Stimulated activated CD4-positive, alpha-beta T cell treated with anti-CD3 and anti-CD28 coated beads, Interleukin-1b, Interleukin-23, amount 100 ng/mL, for 48 hours (primary cell): ENCODE measurements at regions not wholly inside any gene's neighbourhood (a gene's known extent, or its start where the extent isn't known, plus 50 kb on each side); places are given as distances from the start of the nearest gene placed in this dataset.

ENCODE experiments used
- DNase-seq: peaks from one replicate; pipeline ENCODE4 v3.0.0-alpha.2; 2020

DNA sequence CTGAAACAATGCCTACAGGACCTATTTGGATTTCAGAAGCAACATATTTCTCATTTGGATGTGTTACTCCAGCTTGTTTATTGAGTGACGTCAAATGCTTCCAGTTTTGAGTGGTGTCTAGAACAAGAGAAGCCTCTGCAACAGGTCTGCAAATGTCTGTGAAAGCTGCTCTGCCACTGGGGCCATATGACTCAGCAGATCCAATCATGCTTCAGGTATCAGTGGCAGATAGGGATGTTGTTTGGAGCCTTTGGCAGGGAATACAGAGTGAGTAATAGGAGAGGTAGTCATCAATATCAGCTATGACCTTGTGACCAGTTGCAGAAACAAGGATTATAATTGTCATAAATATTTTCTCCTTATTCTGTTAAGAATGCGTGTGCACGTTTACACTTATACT is 141.1 kb upstream of the ZXDA start:
- DNase-seq = no peak

DNA sequence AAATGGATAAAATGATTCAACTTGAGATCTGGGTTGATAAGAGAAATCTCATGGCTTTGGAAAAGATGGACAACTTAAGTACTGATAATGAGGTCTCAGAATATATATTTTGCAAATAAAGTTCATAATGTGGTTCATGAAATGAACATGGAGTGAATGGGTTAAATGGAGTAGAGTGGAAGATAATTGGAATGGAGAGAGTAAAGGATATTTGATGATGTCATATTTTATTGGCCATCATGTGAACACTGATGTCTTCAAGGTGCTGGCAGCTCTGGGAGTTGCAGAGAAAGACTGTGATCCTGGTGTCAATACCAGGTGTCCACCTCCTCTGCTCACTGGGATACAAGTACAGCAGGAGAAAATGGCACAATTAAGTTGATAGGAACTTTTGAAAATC is 133.9 kb upstream of the ZXDA start:
- DNase-seq = no peak

DNA sequence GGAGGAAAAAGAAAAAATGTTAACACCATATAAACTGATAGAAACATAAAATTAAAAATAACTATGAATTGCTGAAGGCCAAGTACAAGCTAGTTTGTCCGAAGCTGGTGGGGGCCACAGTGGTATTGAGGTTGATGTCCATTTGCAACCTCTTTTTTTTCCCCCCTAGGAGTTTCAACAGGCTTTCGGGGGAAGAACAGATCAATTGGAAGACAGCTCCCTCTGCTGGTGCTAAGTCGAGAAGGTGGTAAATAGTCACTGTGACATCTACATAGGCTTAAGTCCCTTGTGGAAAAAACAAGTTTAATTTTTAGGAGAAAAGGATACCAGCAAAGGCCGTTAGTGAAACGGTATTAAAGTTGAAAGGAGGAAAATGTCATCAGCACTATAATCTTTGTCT is 115.7 kb upstream of the ZXDA start:
- peak; percentile 2 for DNase-seq

DNA sequence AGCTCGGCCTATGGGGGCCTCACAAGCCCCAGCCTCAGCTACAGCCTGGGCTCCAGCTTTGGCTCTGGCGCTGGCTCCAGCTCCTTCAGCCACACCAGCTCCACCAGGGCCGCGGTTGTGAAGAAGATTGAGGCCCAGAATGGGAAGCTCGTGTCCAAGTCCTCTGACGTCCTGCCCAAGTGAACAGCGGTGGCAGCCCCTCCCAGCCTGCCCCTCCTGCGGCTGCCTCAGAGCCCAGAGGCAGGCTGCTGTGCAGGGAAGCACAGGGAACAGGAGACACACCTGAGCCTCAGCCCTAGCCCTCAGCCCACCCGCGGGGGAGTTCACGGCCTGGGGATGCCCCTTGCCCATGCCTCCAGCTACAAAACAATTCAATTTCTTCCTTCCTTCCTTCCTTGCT is 75.7 kb upstream of the ZXDA start:
- no peak for DNase-seq

DNA sequence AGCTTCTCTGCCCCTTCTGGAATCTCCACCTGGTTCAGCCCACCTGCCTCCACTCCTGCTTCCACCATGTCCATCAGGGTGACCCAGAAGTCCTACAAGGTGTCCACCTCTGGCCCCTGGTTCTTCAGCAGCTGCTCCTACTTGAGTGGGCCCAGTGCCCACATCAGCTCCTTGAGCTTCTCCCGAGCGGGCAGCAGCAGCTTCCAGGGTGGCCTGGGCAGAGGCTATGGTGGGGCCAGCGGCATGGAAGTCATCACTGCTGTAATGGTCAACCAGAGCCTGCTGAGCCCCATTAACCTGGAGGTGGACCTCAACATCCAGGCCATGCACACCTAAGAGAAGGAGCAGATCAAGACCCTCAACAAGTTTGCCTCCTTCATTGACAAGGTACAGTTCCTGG is 74.4 kb upstream of the ZXDA start:
- DNase-seq = no peak

DNA sequence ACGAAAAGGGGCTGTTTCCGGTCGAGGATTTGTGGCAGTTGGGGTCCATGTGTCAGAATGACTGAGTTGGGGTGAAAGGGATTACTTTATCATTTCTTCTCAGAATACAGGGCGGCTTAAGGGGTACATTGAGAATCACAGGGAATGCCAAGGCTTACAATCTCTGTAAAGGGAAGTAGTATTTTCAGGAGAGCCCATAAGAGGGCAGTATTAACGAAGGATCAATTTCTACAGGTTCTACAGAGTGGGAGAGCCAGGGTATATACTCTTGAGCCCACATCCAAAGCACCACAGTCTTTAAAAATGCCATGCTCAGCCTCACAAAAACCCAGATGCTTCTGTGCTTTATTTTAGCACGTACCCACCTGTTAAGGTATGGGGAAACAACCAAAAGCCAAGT is 67.7 kb upstream of the ZXDA start:
- no peak for DNase-seq

DNA sequence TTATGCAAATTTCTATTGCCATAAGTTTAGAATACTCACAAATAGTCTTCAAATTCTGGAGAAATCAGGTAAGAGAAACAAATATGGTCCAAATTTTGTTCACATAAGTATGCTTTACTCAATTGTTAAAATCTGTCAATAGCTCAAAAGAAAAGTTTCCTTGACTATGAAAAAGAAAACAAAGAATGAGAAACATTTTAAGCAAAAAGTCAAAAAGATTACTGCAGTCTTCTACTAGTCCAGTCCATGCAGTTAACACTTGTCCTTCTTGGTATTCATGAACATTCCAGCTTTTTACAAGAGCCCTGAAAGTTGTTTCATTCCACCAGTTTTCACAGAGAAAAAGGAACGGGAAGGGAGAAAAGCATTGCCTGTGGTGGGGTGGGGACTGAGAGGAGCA is 54.7 kb upstream of the ZXDA start:
- no peak for DNase-seq
